Adrenal gland (tissue), 9 donors: ENCODE measurements at regions not wholly inside any gene's neighbourhood (a gene's known extent, or its start where the extent isn't known, plus 50 kb on each side); places are given as distances from the start of the nearest gene placed in this dataset.

Experiments used
- DNase-seq, 7 donors: peaks; one replicate each; pipeline ENCODE4 v3.0.0-alpha.2; 2019 to 2020
- H3K27ac ChIP-seq, 5 donors: fragments of 200-600 bp; sonication (generic) in 4 of 5; 1 replicate in 3 of 5; 2 replicates in 2 of 5; pipeline versions ENCODE4 v1.5.1 to v1.8.0; 2016 to 2020; ENCODE audit warnings: mild to moderate bottlenecking in 1 of 5
- H3K27me3 ChIP-seq: fragments of 200-600 bp; 2 replicates; pipeline ENCODE4 v1.8.0; 2021
- H3K36me3 ChIP-seq, 2 donors: fragments of 200-600 bp; replicated peaks in 1 of 2; 1 replicate in 1 of 2; 2 replicates in 1 of 2; pipeline versions ENCODE4 v1.5.1 to v1.8.0; 2018 to 2022
- H3K4me1 ChIP-seq, 2 donors: fragments of 200-600 bp; replicated peaks in 1 of 2; 1 replicate in 1 of 2; 2 replicates in 1 of 2; pipeline versions ENCODE4 v1.5.1 to v1.8.0; 2018 to 2021
- H3K4me3 ChIP-seq, 4 donors: fragments of 200-600 bp; sonication (generic) in 3 of 4; one replicate each; pipeline ENCODE4 v1.5.1; 2016 to 2018
- H3K9me3 ChIP-seq, 3 donors: fragments of 200-600 bp; sonication (generic) in 1 of 3; replicated peaks in 1 of 3; 1 replicate in 2 of 3; 2 replicates in 1 of 3; pipeline versions ENCODE4 v1.5.1 to v1.8.0; 2016 to 2021
- POLR2A ChIP-seq, 2 donors: fragments of 450-650 bp; IDR thresholded peaks; one replicate each; pipeline ENCODE4 v1.6.1; 2017; ENCODE audit warnings: antibody characterized with exemption in 2 of 2, mild to moderate bottlenecking in 2 of 2, moderate library complexity in 1 of 2
- WGBS, 4 donors: extraction: QIAGEN DNeasy Blood & Tissue Kit in 2 of 4; methylation state at CpG; one replicate each; pipeline versions ENCODE4 v1.1.5 to v1.1.7; 2013 to 2017; 5-methylcytosine and 5-hydroxymethylcytosine counted together
- intact Hi-C, 2 donors: fragments of 100-400 bp; cut with DNase I; formaldehyde crosslinking; loops; one replicate each; pipeline versions ENCODE4 v1.14.1 to v1.15.0; 2022 to 2023
- TF ChIP-seq, protein P1 (sequence below), 6 experiments: fragments of 450-650 bp in 4 of 6; fragments of 200-600 bp in 2 of 6; sonication (generic) in 1 of 6; IDR thresholded peaks; 1 replicate in 5 of 6; 2 replicates in 1 of 6; pipeline versions ENCODE4 v1.5.1 to v1.8.0; 2016 to 2021; ENCODE audit warnings: antibody characterized with exemption in 6 of 6, mild to moderate bottlenecking in 2 of 6, moderate library complexity in 1 of 6
- donor health status: healthy with polysubstance abuse.
- donor health status: Bipolar disorder and iron deficiency.
- donor health status: DM: yes; HTN: yes; CAD: no.
- donor health status: DM: no; HTN: no; CAD: no.
- donor health status: DM: no; HTN: no; CAD: no.

DNA sequence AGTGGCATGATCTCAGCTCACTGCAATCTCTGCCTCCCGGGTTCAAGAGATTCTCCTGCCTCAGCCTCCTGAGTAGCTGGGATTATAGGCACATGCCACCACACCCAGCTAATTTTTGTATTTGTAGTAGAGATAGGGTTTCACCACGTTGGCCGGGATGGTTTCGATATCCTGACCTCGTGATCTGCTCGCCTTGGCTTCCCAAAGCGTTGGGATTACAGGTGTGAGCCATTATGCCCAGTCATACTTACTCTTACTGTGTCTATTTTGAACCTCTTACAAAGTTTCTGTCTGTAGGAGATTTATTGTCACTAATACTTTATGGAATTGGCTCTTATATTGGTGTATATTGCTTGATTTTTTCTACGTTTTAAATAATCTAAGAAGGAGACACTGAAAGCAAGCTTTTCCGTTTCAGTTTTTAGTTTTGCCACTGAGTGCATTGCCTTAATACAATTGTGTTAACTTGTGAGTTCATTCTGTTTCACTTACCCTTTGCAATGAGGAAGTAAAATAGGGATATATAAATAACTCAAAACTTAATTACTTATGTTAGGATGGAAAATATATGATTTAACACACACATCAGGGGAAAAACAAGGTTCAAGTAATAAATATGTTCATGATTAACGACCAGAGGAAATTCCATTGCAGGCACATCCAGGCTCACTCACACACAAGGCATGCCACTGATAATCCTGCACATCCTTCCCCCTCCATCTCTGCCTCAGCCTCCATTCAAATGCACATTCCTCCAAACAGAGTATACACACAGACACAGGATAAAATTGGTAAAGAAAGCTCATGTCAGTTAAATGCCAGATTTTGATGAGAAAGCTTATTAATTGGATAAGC lies 279.3 kb upstream of the RASGRP1 start:
- Histone ChIP-seq H3K27ac (no peak overlapping the region), H3K9me3 (no peaks in the 10 kb centered on the region), H3K4me1 (no peaks in the 10 kb centered on the region), H3K27me3 (no peaks in the 10 kb centered on the region), H3K36me3 (no peaks in the 10 kb centered on the region), H3K4me3 (no peak overlapping the region)
- TF ChIP-seq, protein P1, sequence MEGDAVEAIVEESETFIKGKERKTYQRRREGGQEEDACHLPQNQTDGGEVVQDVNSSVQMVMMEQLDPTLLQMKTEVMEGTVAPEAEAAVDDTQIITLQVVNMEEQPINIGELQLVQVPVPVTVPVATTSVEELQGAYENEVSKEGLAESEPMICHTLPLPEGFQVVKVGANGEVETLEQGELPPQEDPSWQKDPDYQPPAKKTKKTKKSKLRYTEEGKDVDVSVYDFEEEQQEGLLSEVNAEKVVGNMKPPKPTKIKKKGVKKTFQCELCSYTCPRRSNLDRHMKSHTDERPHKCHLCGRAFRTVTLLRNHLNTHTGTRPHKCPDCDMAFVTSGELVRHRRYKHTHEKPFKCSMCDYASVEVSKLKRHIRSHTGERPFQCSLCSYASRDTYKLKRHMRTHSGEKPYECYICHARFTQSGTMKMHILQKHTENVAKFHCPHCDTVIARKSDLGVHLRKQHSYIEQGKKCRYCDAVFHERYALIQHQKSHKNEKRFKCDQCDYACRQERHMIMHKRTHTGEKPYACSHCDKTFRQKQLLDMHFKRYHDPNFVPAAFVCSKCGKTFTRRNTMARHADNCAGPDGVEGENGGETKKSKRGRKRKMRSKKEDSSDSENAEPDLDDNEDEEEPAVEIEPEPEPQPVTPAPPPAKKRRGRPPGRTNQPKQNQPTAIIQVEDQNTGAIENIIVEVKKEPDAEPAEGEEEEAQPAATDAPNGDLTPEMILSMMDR (IDR thresholded peaks at IDR 0.05) = no peak
- WGBS, 4 donors = 54 to 63% (median 59%) methylated on average over 10 of the region's 10 CpGs
- no peak for DNase-seq
- intact Hi-C loops = no loop called here

DNA sequence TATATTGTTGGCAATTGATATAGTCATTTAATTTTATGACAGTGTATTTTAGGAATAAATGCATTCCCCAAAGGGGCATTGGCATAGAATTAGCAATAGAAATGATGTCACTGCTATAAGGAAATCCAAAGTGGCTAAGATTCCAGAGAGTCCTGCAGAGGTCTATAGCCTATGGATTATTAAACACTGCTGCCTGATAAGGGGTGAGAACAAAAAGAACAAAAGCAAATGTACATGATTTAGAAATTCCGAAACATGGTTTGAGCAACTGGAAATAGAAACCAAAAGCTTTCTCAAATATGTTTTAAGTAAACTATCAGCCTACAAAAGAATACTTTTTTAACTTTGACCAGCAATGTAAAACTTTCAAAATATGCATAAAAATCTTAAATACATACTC lies 280.1 kb upstream of the RASGRP1 start:
- Histone ChIP-seq H3K4me1 (no peaks in the 10 kb centered on the region), H3K36me3 (no peaks in the 10 kb centered on the region), H3K27me3 (no peaks in the 10 kb centered on the region)

DNA sequence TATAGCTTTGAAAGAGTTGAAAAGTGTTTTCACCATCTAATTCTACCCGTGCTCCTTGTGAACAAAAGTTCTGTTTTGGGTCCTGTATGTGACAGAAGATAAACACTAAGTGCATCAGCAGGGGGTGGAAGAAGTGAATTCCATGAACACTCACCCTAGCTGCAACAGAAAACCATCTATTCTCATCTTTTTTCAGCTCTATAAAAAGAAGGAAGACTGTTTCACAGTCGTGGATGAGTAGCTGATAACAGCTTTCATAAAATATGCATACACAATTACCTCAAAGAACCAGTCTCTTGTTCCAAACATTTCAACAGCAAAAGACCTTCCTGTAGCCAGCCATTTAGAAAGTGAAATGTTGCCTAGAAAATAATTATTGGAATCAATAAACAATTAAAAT lies 281.7 kb upstream of the RASGRP1 start:
- H3K4me3 ChIP-seq = no peak overlapping the region
- no peak for DNase-seq
- intact Hi-C loops = no loop called here
- no peaks in the 10 kb centered on the region for H3K27me3 ChIP-seq
- no peak for TF ChIP-seq POLR2A (IDR thresholded peaks at IDR 0.05)
- TF ChIP-seq, protein P1 (IDR thresholded peaks at IDR 0.05) = no peak
- H3K4me1 ChIP-seq = no peaks in the 10 kb centered on the region
- no peaks in the 10 kb centered on the region for H3K36me3 ChIP-seq
- 42 to 48% (median 46%) methylated on average over 2 of the region's 2 CpGs for WGBS, 4 donors
- H3K27ac ChIP-seq = no peak overlapping the region
- H3K9me3 ChIP-seq = no peaks in the 10 kb centered on the region

More for the DNA sequence above, 280.1 kb upstream of the RASGRP1 start:
- no peak overlapping the region for H3K27ac ChIP-seq
- H3K4me3 ChIP-seq = no peak overlapping the region
- WGBS, 4 donors = 63 to 77% (median 68%) methylated on average over 1 of the region's 1 CpG
- no peaks in the 10 kb centered on the region for H3K9me3 ChIP-seq
- intact Hi-C loops = no loop called here
- TF ChIP-seq, protein P1 (IDR thresholded peaks at IDR 0.05) = no peak
- no peak for TF ChIP-seq POLR2A (IDR thresholded peaks at IDR 0.05)
- no peak for DNase-seq

DNA sequence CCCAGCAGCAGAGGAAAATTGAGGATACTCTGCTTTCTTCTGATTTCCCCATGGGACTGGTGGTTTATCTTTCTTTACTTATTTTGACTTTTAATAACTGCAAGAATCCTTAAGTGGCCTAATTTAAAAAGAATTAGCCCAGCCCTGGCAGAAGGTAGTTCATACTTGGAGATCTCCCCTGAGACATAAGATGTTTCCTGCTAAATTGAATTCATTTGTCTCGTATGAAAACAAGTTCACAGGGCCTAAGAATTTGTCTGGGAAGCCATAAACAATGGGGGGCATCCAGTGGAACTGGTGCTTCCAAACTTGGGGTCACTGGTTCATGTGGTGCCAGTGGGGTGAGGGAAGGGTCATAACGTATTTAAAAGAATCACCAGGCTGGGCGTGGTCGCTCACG lies 283.1 kb upstream of the RASGRP1 start:
- H3K27me3 ChIP-seq = no peaks in the 10 kb centered on the region
- H3K4me3 ChIP-seq = no peak overlapping the region
- intact Hi-C loops = no loop called here
- TF ChIP-seq, protein P1 (IDR thresholded peaks at IDR 0.05) = no peak
- no peak for TF ChIP-seq POLR2A (IDR thresholded peaks at IDR 0.05)
- no peaks in the 10 kb centered on the region for H3K36me3 ChIP-seq
- DNase-seq = no peak
- no peaks in the 10 kb centered on the region for H3K9me3 ChIP-seq
- no peaks in the 10 kb centered on the region for H3K4me1 ChIP-seq
- 78 to 84% (median 81%) methylated on average over 5 of the region's 5 CpGs for WGBS, 4 donors
- H3K27ac ChIP-seq = no peak overlapping the region
